HG03565 (cell line): ENCODE measurements at regions not wholly inside any gene's neighbourhood (a gene's known extent, or its start where the extent isn't known, plus 50 kb on each side); places are given as distances from the start of the nearest gene placed in this dataset.
A peak's percentile ranks its signal among the peaks of the same experiment; 100 is the strongest.

ENCODE experiments used
- ATAC-seq: cut with Tn5 transposase; IDR thresholded peaks from one replicate; pipeline ENCODE4 v1.9.1; 2021; ENCODE audit warnings: mild to moderate bottlenecking, moderate library complexity; ENCODE audit not compliant: unreplicated experiment

DNA sequence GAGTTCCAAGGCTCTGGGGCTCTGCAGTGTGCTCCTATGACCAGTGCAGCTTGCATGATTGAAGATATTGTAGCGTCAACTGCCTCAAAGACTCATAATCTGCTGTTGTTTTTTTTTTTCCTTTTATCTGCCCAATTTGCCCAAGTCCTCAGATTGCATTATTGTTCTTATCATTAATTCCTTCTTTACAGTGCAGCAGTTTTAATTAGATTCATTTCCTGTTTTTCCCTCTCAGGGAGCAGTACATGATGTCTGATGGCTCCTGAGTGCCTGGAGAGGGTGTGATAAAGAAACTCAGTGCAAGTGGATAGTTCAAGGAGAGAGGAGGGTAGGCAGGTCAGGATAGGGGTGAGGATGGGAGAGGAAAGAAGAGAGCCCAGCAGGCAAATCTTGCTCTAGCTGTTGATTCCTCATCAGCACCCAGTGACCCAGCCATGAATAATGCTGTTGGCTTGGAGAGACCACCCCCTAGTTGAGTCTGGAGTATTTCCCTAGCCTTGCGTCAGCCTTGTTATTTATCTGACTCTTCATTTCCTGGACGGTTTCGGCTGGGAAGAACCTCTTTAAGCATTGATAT is 219.6 kb upstream of the SESN3 start:
- ATAC-seq = no peak

DNA sequence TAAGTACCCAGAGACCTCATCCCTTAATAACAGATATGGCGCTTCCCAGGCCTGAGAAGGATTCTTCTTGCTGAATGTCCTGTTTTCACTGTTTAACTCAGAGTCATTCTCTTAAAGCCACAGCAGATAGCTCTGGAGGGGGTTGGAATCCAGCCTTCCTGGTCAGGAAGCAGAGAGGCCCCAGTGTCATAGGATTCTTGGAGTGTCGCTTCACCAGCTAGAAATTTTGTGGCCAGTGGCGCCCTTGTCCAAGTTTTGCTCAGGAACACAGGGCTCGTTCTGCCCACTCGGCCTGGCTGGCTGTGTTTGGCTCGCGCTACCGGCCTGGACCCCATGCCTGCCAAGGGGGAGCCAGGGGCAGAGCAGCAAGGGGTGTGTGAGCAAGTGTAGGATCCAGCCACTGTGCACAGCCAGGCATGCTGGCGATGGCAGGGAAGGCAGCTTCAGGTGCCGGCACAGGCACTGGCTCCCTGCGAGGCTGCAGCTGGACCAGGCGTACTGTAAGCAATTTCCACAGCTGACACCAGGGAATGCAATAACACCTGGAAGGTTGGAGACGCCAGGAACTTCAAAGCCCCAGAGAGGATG is 214.8 kb upstream of the SESN3 start:
- ATAC-seq = no peak

DNA sequence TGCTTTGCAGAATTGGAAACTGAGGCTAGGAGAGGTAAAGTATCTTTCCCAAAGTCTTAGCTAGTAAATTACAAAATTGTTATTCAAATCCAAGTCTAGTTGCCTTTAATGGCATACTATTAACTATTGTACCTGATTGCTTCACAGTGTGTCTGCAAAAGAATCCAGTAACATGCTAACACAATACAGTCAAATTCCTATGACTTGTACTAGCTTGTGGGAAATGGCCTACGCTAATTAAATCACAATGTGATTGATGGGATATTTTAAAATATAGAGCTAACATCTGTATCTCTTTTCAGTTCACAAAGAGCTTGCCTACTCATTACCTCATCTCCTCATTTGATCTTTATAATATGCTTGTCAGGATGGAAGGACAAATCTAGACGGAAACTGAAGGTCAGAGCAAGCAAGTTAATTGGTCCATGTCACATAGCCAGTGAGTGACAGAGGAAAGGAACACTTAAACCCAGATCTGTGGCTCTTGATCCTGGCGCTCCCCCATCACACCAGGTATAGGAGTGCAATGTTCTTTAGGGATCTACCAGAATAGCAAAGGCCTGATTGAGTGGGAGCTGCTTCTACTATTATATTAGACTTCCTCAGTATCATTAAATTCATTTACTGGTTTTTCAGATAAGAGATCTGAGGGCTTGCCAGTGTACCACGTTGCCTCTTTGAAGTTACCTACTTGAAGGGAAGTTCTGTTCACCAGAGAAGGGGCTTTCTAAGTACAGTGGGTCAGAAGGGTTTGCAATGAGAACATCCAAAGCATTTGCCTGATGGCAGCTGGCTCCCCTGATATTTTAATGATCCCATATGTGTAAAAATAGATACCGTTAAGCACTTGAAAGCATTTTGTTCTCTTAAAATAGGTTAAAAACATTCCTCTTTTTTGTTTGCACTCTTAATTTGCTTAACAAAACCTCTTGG is 213.6 kb upstream of the SESN3 start:
- no peak for ATAC-seq

DNA sequence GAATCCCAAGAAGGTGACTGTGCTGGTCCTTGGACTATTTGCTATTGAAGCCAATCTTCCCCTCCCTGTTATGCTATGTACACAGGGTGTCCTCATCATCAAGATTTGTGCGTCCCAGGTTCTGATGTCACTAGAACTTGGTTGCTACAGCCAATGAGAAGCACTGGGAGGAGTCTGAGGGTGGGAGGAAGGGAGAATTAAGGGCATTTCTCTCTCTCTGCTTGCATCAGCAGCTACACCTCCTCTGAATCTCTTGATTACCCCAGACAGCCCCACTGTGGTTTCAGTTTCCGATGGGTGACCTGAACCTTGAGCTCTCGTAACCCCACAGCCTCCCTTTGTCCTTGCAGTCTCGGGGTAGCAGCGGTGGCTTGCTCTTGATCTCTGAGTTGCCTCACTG is 212.4 kb upstream of the SESN3 start:
- ATAC-seq = peak; percentile 78

DNA sequence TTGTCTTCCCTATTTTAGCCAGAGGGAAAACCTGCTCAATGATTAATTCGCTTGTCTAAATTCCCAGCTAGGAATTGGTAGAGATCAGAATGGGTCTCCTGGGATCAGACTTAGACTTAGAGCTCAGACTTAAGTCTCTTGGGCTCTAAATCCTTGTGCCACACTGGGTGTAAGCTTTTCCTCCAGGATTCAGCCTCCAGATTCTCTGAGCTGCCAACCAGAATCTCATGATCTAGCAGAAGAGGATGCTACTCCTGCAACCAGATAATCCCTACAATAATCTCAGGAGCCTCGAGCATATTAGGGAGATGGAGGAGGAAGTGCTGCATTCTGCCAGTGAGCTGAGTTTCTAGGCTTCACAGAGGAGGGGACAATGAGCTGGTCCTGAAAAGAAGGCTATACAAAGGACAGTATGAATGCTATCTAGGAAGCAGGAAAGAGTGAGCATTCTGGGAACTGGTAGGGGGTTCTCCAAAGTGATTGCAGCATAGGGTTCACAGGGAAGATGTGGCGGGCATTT is 211.6 kb upstream of the SESN3 start:
- ATAC-seq = no peak

DNA sequence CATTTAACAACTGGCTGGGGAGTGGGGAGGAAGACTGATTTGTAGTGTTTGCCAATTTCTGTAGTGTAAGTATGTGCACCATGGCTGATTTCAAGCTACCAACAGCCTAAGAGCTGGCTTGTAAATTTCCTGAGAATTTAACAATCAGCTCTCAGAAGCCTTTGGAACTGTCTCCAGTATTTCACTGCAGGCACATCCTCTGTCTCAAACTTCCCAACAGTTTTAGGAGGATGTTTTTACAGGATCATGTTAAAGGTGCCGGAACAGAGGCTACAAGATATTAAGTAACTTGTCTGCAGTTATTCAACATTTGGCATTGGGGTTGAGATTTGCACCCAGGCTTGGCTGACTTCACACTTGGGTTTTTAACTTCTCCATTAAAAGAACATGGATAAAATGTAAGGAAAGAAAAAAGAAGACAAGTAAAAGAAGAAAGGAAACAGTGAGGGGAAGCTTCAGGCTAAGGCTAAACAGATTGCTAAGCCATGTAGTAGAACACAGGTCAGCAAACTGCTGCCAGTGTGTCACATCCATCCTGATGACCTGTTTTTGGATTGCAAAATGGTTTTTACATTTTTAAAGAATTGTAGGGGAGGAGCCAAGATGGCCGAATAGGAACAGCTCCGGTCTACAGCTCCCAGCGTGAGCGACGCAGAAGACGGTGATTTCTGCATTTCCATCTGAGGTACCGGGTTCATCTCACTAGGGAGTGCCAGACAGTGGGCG is 204.8 kb upstream of the SESN3 start:
- no peak for ATAC-seq

DNA sequence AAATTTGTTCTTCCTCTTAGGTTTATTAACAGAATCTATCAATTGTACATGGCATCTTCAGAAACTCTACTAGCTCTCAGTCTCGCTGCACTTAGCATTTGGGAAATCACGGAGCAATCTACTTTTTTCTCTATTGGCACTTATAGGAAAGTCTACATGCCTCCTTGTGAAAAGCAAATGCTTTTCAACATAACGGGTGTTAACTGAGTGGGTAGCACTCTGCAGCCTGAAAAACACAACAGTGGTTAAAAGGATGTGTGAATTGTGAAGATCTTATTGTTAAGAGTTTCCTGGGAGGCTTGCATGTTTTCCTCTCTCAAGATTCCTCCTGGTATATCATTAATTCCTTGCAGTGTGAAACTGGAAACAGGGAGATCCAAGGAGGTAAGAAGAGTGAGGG is 204.2 kb upstream of the SESN3 start:
- ATAC-seq = no peak

DNA sequence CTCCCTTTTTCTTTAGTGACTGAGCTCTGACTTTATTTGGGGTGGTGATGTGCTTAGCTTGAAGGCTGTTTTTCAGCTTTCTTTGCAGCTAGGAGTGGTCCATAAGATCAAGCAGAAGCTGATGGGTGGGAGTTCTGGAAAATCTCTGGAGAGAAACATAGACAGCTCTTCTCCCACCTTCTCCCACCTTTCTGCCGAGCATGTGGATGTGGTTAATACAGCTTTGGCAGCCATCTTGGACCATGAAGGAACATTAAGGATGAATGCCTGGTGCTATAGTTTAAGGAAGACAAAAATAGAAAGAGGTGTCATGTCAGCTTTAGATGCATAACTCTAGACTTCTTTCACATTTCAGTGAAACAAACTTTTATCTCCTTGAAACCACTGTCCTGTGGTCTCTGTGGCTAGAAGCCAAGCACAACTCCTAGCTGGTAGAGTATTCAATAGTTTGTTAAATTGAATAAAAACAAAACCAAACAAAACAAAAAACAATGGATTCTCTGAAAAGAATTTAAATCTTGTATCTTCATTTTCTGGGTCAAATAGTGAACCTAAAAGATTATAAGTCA is 203.6 kb upstream of the SESN3 start:
- ATAC-seq = no peak

DNA sequence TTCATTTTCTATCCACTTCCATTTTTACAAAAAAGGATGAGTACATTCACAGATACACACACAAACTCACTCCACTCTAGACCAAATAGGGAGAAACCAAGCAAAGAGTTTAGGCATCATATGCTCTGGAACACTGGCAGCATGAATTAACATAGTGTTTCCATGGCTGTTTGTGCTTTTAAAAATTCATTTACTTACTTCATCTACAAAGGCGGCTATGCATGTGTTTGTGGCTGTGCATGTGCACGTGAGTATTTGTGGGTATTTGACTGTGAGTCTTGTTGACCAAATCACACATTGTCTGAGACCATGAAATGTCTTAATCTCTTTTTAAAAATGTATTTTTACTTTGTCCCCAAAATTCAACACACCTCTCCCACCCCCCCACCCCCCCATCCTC is 203.0 kb upstream of the SESN3 start:
- ATAC-seq = no peak

DNA sequence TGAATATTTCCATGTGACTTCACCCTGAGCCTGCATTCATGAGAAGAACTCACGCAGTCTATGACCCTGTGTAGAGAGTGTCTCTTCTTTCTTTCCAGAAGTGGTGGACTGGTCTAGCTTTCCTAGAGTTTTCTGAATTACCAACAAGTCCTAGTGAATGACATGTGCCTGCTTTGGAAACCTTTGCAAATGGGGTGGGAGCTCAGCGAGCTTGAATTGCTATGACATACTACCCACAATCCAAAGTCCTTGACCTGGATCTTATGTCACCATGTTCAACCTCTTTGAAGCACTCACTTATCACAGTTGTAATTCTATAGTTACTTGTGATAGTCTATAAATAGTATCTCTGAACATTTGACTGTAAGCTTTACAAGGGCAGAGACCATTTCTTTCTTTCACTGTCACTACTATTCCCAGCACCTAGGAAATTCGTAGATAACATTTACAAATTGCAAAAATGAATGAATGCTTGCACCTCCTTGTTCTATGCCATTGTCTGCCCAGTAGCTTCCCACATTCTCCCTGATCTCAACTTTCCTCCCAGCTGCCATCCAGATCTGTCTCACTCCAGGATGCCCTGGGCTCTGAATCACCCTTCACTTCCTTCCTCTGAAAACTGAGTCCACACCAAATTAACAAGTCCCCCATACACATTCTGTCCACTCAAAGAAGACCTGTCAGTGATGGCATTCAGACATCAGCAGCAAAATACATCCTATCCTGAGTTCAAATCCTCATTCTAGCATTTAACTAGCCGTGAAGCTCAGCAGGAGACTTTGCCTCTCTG is 201.9 kb upstream of the SESN3 start:
- ATAC-seq = no peak

DNA sequence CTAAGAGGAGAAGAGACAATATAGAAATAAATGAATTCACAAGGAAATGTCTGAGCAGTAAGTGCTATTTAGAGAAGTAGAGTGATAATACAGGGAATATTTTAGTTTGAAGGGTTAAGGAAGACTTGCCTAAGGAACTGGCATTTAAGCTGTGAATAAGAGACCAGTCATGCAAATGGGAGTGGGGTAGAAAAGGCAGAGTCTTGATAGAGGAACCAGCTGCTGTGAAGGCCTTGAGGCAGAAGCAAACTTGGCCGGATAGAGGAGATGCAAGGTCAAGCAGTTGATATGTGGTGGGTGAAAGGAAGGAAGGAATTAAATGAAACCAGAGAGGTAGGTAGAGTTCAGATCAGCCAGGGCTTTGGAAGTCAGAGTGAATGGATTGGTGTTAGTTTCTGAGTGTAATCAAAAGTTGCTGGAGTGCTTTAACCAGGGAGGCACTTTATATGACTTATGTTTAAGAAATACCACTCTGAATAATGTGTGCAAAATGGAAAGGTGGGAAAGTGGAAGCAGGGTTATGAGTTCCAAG is 198.4 kb upstream of the SESN3 start:
- ATAC-seq = no peak

DNA sequence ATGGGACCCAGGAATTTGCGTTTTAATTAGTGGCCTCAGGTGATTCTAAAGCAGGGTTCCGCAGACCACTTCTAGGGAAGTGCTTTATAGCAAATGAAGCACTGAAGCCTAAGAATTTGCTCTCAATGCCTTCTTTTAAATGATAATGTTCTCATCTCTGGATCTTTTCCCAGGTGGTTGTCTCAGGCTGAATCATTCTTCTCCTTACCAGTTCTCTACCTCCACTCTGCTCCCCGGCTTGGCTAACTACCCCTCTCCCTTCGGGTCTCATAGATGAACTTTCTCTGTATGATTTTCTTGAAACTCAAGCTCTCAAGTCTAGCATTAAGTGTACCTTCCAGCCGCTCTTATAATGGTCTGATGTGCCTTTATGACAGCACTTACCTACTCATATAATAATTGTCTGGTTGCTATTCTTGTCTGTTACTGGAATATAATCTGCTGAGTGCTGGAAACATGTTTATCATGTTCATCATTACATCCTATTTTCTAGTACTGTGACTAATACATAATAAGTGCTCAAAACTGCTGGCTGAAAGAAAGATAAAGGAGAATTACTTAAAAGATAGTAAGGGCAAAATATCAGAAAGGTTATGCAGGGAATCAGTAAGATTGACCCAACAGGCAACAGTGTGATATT is 195.9 kb upstream of the SESN3 start:
- no peak for ATAC-seq

DNA sequence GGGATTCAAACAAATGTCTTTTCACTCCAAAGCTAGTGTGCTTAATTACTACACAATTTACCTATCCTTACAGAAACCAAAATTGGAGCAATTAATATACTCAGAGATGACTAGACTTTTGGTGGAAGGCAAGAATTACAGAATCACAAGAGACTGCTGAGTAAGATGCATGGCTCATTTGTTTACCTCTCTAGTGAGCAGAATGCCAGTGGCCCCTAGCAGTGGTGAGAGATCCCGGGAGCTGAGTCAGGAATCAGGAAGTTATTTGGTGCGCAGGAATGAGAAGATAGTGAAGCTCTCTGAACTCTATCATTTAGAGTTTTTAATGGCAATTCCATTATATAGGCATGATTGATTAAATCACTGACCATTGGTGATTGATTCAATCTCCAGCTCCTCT is 188.9 kb upstream of the SESN3 start:
- ATAC-seq = no peak

DNA sequence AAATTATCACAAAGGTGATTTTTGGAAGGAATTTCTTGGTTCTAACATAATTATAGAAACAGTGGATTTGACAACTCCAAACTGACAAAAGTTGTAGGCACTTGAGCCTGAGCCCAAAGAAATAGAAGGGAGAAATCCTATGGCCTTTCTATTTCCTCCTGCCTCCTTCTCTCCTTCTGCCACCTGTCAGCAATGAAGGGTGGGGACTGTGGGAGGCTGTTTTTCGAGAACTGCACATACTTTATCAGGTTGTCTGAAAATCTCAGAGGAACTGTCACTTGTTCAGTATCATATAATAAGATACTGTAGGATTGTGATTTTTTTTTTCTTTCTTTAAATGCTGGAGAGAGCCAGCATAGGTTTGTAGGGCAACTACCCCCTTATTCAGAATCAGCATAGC is 187.9 kb upstream of the SESN3 start:
- no peak for ATAC-seq

DNA sequence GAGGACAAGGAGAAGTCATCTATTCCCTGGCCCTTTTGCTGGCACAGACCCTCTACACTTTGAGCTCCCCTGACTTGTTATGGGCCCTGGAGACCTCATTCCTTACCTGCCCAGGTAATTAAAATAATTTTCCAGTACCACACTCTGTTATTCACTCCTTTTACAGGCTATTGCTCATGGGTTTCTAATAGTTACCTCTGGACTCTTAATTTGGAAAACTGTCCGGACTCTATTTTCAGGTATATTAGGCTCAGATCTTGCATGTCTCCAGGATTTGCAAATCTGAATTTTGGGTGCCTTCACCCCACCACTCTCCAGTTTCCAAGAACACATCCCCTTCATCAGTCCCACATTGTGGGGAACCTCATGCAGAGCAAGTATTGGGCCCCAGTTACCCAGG is 186.8 kb upstream of the SESN3 start:
- ATAC-seq = no peak

DNA sequence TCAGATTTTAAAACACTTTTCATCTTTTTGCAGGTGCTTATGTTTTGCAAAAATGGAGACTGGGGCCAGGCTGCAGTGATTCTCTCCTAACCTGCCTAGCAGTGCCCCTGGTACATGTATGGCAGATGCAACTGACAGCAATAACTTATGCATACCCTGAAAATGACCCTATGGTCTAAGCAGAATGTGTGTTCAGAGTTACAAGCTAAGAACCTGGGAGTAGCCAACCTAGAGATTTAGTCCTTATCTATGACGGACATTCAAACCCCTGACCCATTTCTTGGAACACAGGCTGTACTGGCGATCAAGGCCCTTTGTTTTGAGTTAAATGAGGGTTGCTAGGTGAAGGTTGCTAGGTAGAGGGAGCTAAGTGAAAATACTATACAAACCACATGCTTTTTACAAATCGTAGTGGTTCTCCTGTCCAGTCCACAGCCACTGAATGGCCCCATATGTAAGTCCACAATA is 184.9 kb upstream of the SESN3 start:
- ATAC-seq = no peak

DNA sequence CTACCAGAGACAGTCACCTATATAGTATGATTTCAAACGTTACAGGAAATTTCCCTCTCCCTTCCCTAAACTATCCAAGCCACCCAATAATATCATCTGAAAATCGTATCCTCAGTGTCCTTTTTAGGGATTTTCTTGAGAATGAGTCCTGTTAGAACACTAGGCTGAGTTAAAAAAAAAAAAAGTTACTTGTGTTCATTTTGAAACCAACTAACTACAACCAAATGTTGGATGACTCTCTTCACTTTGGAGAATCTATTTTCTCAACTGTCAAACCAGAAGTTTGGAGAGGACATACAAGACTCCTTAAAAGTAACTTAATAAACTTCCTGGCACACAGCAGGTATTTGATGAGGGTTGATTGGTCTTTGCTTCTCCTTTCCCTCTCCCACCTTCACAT is 183.2 kb upstream of the SESN3 start:
- ATAC-seq = no peak

DNA sequence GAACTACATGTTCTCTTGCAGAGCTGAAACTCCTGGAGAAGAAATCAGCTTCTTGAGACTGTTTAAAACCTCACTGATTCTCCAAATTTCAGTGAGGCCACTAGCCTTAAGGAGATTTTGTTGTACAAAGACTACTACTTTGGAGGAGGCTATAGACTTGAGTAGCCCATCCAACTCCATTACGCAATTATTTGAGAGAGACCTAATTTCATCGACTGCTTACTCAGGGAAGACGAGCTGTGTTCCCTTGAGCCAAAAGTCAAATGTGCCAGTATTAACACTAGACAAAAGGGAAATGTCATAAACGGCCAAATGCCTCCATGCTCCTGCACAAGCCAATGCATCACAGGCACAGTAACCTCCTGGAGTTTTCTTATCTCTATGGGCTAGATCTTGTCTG is 182.8 kb upstream of the SESN3 start:
- ATAC-seq = no peak

DNA sequence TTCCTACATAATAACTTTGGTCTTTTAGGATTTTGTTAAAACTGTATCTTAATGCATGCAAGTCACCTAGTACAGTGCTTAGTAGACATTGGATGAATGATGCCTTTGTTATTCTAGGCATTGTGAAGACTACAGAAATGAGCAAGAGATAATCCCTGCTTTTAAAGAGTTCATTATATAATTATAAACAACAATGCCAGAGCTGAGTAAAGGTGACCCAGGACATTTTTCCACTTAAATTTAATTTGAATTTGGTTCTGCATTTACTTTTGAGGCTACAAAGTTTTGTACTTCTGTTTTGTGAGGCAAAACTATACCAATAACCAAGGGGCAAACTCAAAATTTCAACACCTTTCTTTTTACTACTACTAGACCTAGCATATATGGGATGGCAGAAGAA is 182.0 kb upstream of the SESN3 start:
- ATAC-seq = no peak
